ENCODE measurements at regions not wholly inside any gene's neighbourhood (a gene's known extent, or its start where the extent isn't known, plus 50 kb on each side); places are given as distances from the start of the nearest gene placed in this dataset.

DNA sequence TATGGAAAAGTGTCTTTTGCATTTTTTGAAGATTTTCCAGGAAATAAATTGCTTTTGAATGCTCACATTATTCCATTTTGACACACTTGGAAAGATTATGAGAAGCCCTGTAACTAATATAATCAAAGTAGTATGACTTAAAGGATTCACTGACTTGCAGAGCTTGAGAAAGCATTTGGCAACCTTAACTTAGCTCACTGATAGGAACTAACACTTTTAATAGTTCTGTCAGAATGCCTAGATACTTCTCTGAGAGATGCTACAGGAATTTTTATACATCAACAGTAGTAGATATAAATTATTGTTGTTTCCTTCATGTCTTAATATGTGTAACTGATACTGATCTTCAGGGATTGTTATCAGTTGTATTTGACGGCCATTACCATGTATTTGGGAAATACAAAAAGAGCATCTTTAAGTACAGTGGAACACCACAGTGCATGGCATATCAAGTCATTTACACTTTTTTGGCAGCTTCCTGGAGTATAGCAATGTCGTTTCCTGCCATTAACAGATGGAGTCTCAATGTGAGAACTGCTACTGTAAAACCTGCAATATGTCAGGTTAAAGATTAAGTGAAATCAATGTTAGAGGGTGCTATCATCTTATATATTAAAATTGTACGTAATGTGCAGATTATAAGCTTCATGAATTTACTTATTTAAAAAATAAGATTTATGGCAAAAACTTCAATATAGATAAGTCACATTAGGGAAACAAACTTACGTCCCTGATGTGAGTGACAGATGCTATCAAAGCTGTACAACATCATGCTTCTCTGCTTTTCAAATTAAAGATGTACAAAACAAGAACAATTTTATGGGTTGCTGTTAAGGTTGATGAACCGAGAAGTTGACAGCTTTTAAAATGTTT, 1159.8 kb upstream of the MIR17HG start:
- no peak for DNase-seq (ENCODE audit: extremely low spot score, unreplicated experiment)
- Mint-ChIP-seq H3K4me1 (ENCODE audit: unreplicated experiment) (no peaks in the 10 kb centered on the region), H3K9me3 (no peaks in the 10 kb centered on the region), H3K27ac (no peak overlapping the region), H3K36me3 (no peaks in the 10 kb centered on the region), H3K4me3 (no peak overlapping the region), H3K27me3 (no peaks in the 10 kb centered on the region)
- TF ChIP-seq, protein P1, sequence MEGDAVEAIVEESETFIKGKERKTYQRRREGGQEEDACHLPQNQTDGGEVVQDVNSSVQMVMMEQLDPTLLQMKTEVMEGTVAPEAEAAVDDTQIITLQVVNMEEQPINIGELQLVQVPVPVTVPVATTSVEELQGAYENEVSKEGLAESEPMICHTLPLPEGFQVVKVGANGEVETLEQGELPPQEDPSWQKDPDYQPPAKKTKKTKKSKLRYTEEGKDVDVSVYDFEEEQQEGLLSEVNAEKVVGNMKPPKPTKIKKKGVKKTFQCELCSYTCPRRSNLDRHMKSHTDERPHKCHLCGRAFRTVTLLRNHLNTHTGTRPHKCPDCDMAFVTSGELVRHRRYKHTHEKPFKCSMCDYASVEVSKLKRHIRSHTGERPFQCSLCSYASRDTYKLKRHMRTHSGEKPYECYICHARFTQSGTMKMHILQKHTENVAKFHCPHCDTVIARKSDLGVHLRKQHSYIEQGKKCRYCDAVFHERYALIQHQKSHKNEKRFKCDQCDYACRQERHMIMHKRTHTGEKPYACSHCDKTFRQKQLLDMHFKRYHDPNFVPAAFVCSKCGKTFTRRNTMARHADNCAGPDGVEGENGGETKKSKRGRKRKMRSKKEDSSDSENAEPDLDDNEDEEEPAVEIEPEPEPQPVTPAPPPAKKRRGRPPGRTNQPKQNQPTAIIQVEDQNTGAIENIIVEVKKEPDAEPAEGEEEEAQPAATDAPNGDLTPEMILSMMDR (conservative IDR thresholded peaks at IDR 0.05): no peak

GRCh38 chr13:90188351-90188636, 1159.2 kb upstream of the MIR17HG start:
- H3K4me3 Mint-ChIP-seq: no peak overlapping the region
- no peaks in the 10 kb centered on the region for H3K36me3 Mint-ChIP-seq
- no peaks in the 10 kb centered on the region for H3K9me3 Mint-ChIP-seq
- H3K27ac Mint-ChIP-seq: no peak overlapping the region
- H3K27me3 Mint-ChIP-seq: no peaks in the 10 kb centered on the region
- H3K4me1 Mint-ChIP-seq (ENCODE audit: unreplicated experiment): no peaks in the 10 kb centered on the region
- no peak for DNase-seq (ENCODE audit: extremely low spot score, unreplicated experiment)
- TF ChIP-seq, protein P1 (conservative IDR thresholded peaks at IDR 0.05): no peak

DNA sequence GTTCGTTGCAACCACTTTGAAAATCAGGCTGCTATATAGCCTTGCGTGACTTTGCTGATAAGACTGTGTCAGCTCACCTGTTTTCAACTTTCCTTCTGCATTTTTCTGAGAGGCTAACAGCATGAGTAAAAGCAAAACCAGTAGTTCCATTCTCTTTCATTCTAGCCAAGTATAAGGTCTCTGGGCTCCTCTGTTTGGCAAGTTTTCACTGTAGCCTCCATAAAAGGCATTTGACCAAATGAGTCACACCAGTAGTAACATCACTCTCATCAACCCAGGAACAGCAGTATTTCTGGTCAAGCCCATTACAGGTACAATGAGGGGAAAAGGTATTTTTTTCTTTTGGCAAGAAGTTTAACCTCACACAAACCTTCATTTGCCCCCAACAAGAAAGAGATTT, 1149.8 kb upstream of the MIR17HG start:
- Mint-ChIP-seq H3K4me1 (ENCODE audit: unreplicated experiment) (no peaks in the 10 kb centered on the region), H3K4me3 (no peak overlapping the region), H3K9me3 (peaks cover 9% of the 10 kb centered on the region), H3K36me3 (no peaks in the 10 kb centered on the region), H3K27ac (no peak overlapping the region), H3K27me3 (no peaks in the 10 kb centered on the region)
- no peak for DNase-seq (ENCODE audit: extremely low spot score, unreplicated experiment)
- TF ChIP-seq, protein P1 (conservative IDR thresholded peaks at IDR 0.05): no peak

DNA sequence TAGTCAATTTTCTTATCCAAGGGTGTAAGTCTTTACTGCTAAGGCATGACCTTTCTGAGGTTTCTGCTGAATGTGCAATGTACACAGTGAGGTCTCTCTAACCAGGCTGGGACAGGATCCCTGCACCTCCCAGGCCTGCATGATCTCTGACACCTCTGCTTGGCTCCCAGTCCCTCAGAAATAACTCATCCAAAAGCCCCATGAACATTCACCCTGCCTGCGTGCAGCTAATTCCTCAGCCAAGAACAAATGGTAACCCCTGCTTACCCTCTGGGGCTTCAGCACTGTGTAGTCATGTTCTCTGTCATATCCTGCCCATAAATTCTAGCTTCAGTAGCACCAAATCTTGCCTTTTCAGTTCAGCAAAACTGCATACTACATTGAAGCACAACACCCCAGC, 1146.3 kb upstream of the MIR17HG start:
- no peaks in the 10 kb centered on the region for H3K36me3 Mint-ChIP-seq

DNA sequence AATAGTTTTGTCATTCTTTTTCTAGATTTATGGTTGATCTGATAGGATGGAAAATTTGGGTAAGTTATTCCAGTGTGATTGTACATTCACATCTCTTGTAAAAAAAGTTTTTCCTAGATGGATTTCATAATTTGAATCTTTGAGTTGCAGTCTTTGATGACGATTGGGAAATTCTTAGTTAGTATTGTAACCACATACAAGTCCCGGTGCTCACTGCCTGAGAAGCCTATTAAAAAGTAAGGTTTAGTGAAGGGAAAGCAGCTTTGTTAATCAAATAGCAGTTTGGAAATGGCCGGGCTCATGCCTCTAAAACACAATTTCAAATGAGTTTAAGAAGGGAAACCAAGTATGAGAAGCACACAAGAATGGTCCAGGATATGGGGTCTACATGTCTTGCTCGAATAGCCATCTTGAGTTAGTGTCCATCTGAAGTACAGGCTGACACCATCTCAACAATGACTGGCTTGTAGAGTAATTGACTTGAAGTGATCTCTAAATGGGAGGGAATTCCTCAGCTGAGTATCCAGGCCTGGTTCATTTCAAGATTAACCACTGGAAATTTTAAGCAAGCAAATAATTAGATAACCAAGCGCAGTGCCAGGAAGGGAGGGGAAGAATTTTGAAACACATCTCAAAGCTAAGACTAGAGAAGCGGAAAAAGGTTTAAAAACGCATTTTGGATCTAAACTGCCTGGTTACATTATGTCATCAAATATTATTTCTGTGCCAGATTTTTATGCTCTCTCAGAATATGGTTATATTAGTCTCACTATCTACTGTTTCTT, 1145.6 kb upstream of the MIR17HG start:
- Mint-ChIP-seq H3K4me1 (ENCODE audit: unreplicated experiment) (no peaks in the 10 kb centered on the region), H3K36me3 (no peaks in the 10 kb centered on the region), H3K27ac (no peak overlapping the region), H3K27me3 (no peaks in the 10 kb centered on the region), H3K4me3 (no peak overlapping the region), H3K9me3 (no peaks in the 10 kb centered on the region)
- DNase-seq (ENCODE audit: extremely low spot score, unreplicated experiment): no peak
- TF ChIP-seq, protein P1 (conservative IDR thresholded peaks at IDR 0.05): no peak

More for the DNA sequence above, 1146.3 kb upstream of the MIR17HG start:
- DNase-seq (ENCODE audit: extremely low spot score, unreplicated experiment): no peak
- no peaks in the 10 kb centered on the region for H3K9me3 Mint-ChIP-seq
- H3K4me3 Mint-ChIP-seq: no peak overlapping the region
- no peak overlapping the region for H3K27ac Mint-ChIP-seq
- no peaks in the 10 kb centered on the region for H3K27me3 Mint-ChIP-seq
- no peaks in the 10 kb centered on the region for H3K4me1 Mint-ChIP-seq (ENCODE audit: unreplicated experiment)
- TF ChIP-seq, protein P1 (conservative IDR thresholded peaks at IDR 0.05): no peak

Data from type B pancreatic cell (in vitro differentiated cells).